ENCODE measurements at regions not wholly inside any gene's neighbourhood (a gene's known extent, or its start where the extent isn't known, plus 50 kb on each side); places are given as distances from the start of the nearest gene placed in this dataset.

- H3K79me2 ChIP-seq (ENCODE audit: control insufficient read depth, insufficient read depth, low read length), result no peaks in the 10 kb centered on the region
- DNase-seq (ENCODE audit: low read depth, low spot score) (no peak), FAIRE-seq (no peak)
- no peak overlapping the region for H3K4me2 ChIP-seq (ENCODE audit: insufficient read depth, low read length)
- BruUV-seq (replicated peaks), result no TSS peak
- no peak overlapping the region for H3K9ac ChIP-seq (replicated peaks; ENCODE audit: extremely low read depth, insufficient read depth, low read length)
- H4K20me1 ChIP-seq (replicated peaks; ENCODE audit: control insufficient read depth, extremely low read depth, insufficient read depth, low read length), result no peaks in the 10 kb centered on the region
- TF ChIP-seq POLR2AphosphoS5 (IDR thresholded peaks at IDR 0.05; ENCODE audit: insufficient read depth, low read depth, low read length) (no peak), GATA2 (IDR thresholded peaks at IDR 0.05; ENCODE audit: insufficient read depth, insufficient read length, low read depth, low read length) (no peak), FOS (IDR thresholded peaks at IDR 0.05; ENCODE audit: borderline replicate concordance, insufficient read depth, low read length) (no peak), MYC (IDR thresholded peaks at IDR 0.05; ENCODE audit: low read depth, low read length) (no peak), POLR2A (IDR thresholded peaks at IDR 0.05; ENCODE audit: low read depth, low read length) (no peak), MAX (IDR thresholded peaks at IDR 0.05; ENCODE audit: insufficient read depth, insufficient read length) (no peak), JUN (IDR thresholded peaks at IDR 0.05; ENCODE audit: borderline replicate concordance, insufficient read depth, insufficient read length, low read depth) (no peak), EZH2 (IDR thresholded peaks at IDR 0.05; ENCODE audit: borderline replicate concordance, low read depth, low read length, severe bottlenecking) (no peak), CTCF (IDR thresholded peaks at IDR 0.05; ENCODE audit: extremely low read depth in 1 of 2, insufficient read depth in 1 of 2, low read depth in 1 of 2, low read length in 2 of 2) (no peak)
- H3K9me3 ChIP-seq (replicated peaks; ENCODE audit: control insufficient read depth, insufficient read depth, low read length), result no peaks in the 10 kb centered on the region
- dilution Hi-C loops (cut with MboI; ENCODE audit: extremely low pct_ligation_motif_present, low sequenced_read_pairs), result no loop called here
- intact Hi-C loops (cut with micrococcal nuclease), result no loop called here
- CTCF ChIA-PET, result interaction anchor here (0.8 to 1.3 kb wide), 5 partner anchors 12 to 113 kb away, joined by 3 to 8 read pairs (median 3); no protein-coding TSS in a partner anchor
- no peaks in the 10 kb centered on the region for H3K9me1 ChIP-seq (replicated peaks; ENCODE audit: control insufficient read depth, extremely low read depth, insufficient read depth, low read length)
- peaks cover 0 to 3% of the 10 kb centered on the region in 2 experiments for H3K27me3 ChIP-seq (ENCODE audit: control insufficient read depth in 2 of 2, insufficient read depth in 2 of 2, low read length in 2 of 2)
- no peaks in the 10 kb centered on the region for H3K4me1 ChIP-seq (ENCODE audit: control insufficient read depth, extremely low read depth, insufficient read depth, low read length)
- H3K4me3 ChIP-seq (replicated peaks in 1 of 3; ENCODE audit: insufficient read depth in 1 of 3, low read depth in 1 of 3, low read length in 3 of 3), result no peak overlapping the region
- POLR2A ChIA-PET, result no interaction called here
- no peak overlapping the region for H3K27ac ChIP-seq (ENCODE audit: insufficient read depth, low read depth, low read length)
- no peak overlapping the region for H2AFZ ChIP-seq (ENCODE audit: low read depth, low read length)
- no peaks in the 10 kb centered on the region for H3K36me3 ChIP-seq (ENCODE audit: control insufficient read depth in 2 of 2, extremely low read depth in 1 of 2, insufficient read depth in 2 of 2, low read length in 2 of 2)
Observed at GRCh38 chr6:90409700-90410099, 113.1 kb upstream of the BACH2 start.

All from endothelial cell of umbilical vein (primary cell).